ENCODE measurements at regions not wholly inside any gene's neighbourhood (a gene's known extent, or its start where the extent isn't known, plus 50 kb on each side); places are given as distances from the start of the nearest gene placed in this dataset.

- no peak for TF ChIP-seq CTCF (IDR thresholded peaks at IDR 0.05; ENCODE audit: low read depth, low read length)
- no peak for TF ChIP-seq EZH2phosphoT487 (IDR thresholded peaks at IDR 0.05; ENCODE audit: low read depth)
Measured at GRCh38 chr2:106296182-106296815, 102.2 kb upstream of the UXS1 start.
